HG03378 (cell line): ENCODE measurements at regions not wholly inside any gene's neighbourhood (a gene's known extent, or its start where the extent isn't known, plus 50 kb on each side); places are given as distances from the start of the nearest gene placed in this dataset.
"Not testable (repeated sequence)": the region's sequence is repeated elsewhere in the genome, so short reads cannot be mapped to it uniquely, and the experiment has no call there.

Experiments
- ATAC-seq: cut with Tn5 transposase; IDR thresholded peaks from one replicate; pipeline ENCODE4 v1.9.1; 2021; ENCODE audit warnings: mild to moderate bottlenecking, moderate library complexity; ENCODE audit not compliant: unreplicated experiment

- not testable (repeated sequence) for ATAC-seq
Observed at GRCh38 chr2:87404411-87405255, 343.3 kb upstream of the PLGLB2 start.

GRCh38 chr2:87405531-87406216 is 342.2 kb upstream of the PLGLB2 start:
- ATAC-seq, result not testable (repeated sequence)

GRCh38 chr2:87406406-87407175 is 341.3 kb upstream of the PLGLB2 start:
- not testable (repeated sequence) for ATAC-seq

- not testable (repeated sequence) for ATAC-seq
Observed at GRCh38 chr2:87409601-87410000, 338.3 kb upstream of the PLGLB2 start.

GRCh38 chr2:87410371-87410770 is 337.5 kb upstream of the PLGLB2 start:
- not testable (repeated sequence) for ATAC-seq

- ATAC-seq, result not testable (repeated sequence)
Observed at GRCh38 chr2:87412036-87412820, 335.7 kb upstream of the PLGLB2 start.

GRCh38 chr2:87414331-87414730 is 333.6 kb upstream of the PLGLB2 start:
- ATAC-seq, result not testable (repeated sequence)

- not testable (repeated sequence) for ATAC-seq
Observed at GRCh38 chr2:87414795-87415570, 332.9 kb upstream of the PLGLB2 start.

- not testable (repeated sequence) for ATAC-seq
Observed at GRCh38 chr2:87415586-87416265, 332.2 kb upstream of the PLGLB2 start.

GRCh38 chr2:87416266-87416592 is 331.7 kb upstream of the PLGLB2 start:
- ATAC-seq, result not testable (repeated sequence)

GRCh38 chr2:87417147-87417546 is 330.7 kb upstream of the PLGLB2 start:
- ATAC-seq, result not testable (repeated sequence)

- ATAC-seq, result not testable (repeated sequence)
Observed at GRCh38 chr2:87417742-87418567, 329.9 kb upstream of the PLGLB2 start.

GRCh38 chr2:87418823-87419822 is 328.8 kb upstream of the PLGLB2 start:
- ATAC-seq, result not testable (repeated sequence)

GRCh38 chr2:87419980-87420379 is 327.9 kb upstream of the PLGLB2 start:
- ATAC-seq, result not testable (repeated sequence)

- ATAC-seq, result not testable (repeated sequence)
Observed at GRCh38 chr2:87420954-87421353, 326.9 kb upstream of the PLGLB2 start.

- not testable (repeated sequence) for ATAC-seq
Observed at GRCh38 chr2:87423796-87424762, 323.8 kb upstream of the PLGLB2 start.
